Right lobe of liver (tissue), 4 donors: ENCODE measurements at regions not wholly inside any gene's neighbourhood (a gene's known extent, or its start where the extent isn't known, plus 50 kb on each side); places are given as distances from the start of the nearest gene placed in this dataset.

ENCODE experiments used
- POLR2A ChIP-seq: fragments of 450-650 bp; IDR thresholded peaks from one replicate; pipeline ENCODE4 v1.6.1; 2017; ENCODE audit warnings: antibody characterized with exemption, mild to moderate bottlenecking
- TF ChIP-seq, protein P1 (sequence below), 4 donors: fragments of 200-600 bp in 3 of 4; fragments of 450-650 bp in 1 of 4; IDR thresholded peaks; one replicate each; pipeline versions ENCODE4 v1.5.1 to v1.8.0; 2016 to 2022; ENCODE audit warnings: antibody characterized with exemption in 4 of 4, mild to moderate bottlenecking in 2 of 4
- donor health status: DM: no; HTN: no; CAD: no.
- donor health status: DM: no; HTN: no; CAD: no.
- donor health status: DM: no; HTN: yes; CAD: no.

DNA sequence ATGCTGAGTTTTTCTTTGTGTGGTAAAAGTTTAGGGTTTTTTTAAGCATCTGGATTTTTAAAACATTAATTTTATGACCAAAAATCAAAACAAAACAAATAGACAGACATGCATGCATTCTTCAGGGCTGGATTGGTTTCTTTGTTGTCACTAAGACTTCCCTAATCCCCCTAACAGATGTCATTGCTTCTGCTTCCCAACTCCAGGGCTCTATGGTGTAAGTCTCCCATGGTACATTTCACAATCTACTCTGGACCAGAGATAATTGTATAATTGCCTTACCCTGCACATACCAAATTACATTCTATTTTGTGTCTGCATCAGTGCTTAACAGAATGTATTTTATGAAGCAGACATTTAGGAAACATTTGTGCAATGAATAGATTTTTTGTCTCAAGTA is 529.1 kb upstream of the SMIM31 start:
- TF ChIP-seq, protein P1, sequence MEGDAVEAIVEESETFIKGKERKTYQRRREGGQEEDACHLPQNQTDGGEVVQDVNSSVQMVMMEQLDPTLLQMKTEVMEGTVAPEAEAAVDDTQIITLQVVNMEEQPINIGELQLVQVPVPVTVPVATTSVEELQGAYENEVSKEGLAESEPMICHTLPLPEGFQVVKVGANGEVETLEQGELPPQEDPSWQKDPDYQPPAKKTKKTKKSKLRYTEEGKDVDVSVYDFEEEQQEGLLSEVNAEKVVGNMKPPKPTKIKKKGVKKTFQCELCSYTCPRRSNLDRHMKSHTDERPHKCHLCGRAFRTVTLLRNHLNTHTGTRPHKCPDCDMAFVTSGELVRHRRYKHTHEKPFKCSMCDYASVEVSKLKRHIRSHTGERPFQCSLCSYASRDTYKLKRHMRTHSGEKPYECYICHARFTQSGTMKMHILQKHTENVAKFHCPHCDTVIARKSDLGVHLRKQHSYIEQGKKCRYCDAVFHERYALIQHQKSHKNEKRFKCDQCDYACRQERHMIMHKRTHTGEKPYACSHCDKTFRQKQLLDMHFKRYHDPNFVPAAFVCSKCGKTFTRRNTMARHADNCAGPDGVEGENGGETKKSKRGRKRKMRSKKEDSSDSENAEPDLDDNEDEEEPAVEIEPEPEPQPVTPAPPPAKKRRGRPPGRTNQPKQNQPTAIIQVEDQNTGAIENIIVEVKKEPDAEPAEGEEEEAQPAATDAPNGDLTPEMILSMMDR (IDR thresholded peaks at IDR 0.05): no peak
- TF ChIP-seq POLR2A: no peak
